Neural progenitor cell (in vitro differentiated cells): ENCODE measurements at regions not wholly inside any gene's neighbourhood (a gene's known extent, or its start where the extent isn't known, plus 50 kb on each side); places are given as distances from the start of the nearest gene placed in this dataset.

Experiments used
- CTCF ChIP-seq: fragments of 200-600 bp; sonication (generic); IDR thresholded peaks from 2 replicates; pipeline ENCODE4 v1.5.1; 2017; ENCODE audit warnings: antibody characterized with exemption, mild to moderate bottlenecking
- EZH2 ChIP-seq: fragments of 200-600 bp; sonication (generic); IDR thresholded peaks from 2 replicates; pipeline ENCODE4 v1.6.1; 2017; ENCODE audit warnings: antibody characterized with exemption, mild to moderate bottlenecking, moderate library complexity

GRCh38 chr2:198874472-198874858 lies 583.3 kb downstream of the SATB2 start:
- TF ChIP-seq CTCF: no peak
- no peak for TF ChIP-seq EZH2
